DND-41 (cell line): ENCODE measurements at regions not wholly inside any gene's neighbourhood (a gene's known extent, or its start where the extent isn't known, plus 50 kb on each side); places are given as distances from the start of the nearest gene placed in this dataset.

Experiments
- ATAC-seq: fragments of 200-7000 bp; cut with Tn5 transposase; 3 replicates; pipeline ENCODE4 v1.9.1; 2021; ENCODE audit warnings: low read depth; ENCODE audit not compliant: insufficient read depth
- DNase-seq: peaks from one replicate; pipeline ENCODE4 v3.0.0-alpha.2; 2020
- H2AFZ ChIP-seq: 2 replicates; pipeline ENCODE4 v1.6.0; 2012; ENCODE audit warnings: low read depth, low read length
- H3K27ac ChIP-seq: 2 replicates; pipeline ENCODE4 v1.5.1; 2012; ENCODE audit warnings: low read length, inconsistent platforms
- H3K27me3 ChIP-seq: fragments of 200-600 bp; sonication (generic); 2 replicates; pipeline ENCODE4 v1.6.0; 2012; ENCODE audit warnings: low read length, mild to moderate bottlenecking, inconsistent platforms; ENCODE audit not compliant: insufficient read depth, poor library complexity
- H3K36me3 ChIP-seq: 2 replicates; pipeline ENCODE4 v1.5.1; 2012; ENCODE audit warnings: low read length, inconsistent platforms; ENCODE audit not compliant: insufficient read depth
- H3K4me1 ChIP-seq: 2 replicates; pipeline ENCODE4 v1.5.1; 2012; ENCODE audit warnings: mild to moderate bottlenecking, low read length; ENCODE audit not compliant: insufficient read depth
- H3K4me2 ChIP-seq: 2 replicates; pipeline ENCODE4 v1.6.0; 2012; ENCODE audit warnings: mild to moderate bottlenecking, moderate library complexity, low read length, inconsistent platforms; ENCODE audit not compliant: insufficient read depth
- H3K4me3 ChIP-seq, 2 experiments: fragments of 200-600 bp in 1 of 2; shearing (Covaris generic) in 1 of 2; 2 replicates each; pipeline ENCODE4 v1.5.1; 2012 to 2016; ENCODE audit warnings: inconsistent platforms in 2 of 2, low read length in 2 of 2, mild to moderate bottlenecking in 2 of 2, low read depth in 1 of 2, moderate library complexity in 1 of 2
- H3K79me2 ChIP-seq: 2 replicates; pipeline ENCODE4 v1.6.0; 2012; ENCODE audit warnings: low read length, inconsistent platforms; ENCODE audit not compliant: insufficient read depth
- H3K9ac ChIP-seq: 2 replicates; pipeline ENCODE4 v1.6.0; 2012; ENCODE audit warnings: low read depth, mild to moderate bottlenecking, inconsistent platforms, low read length, moderate library complexity
- H3K9me3 ChIP-seq: 2 replicates; pipeline ENCODE4 v1.5.1; 2012; ENCODE audit warnings: low read length, moderate library complexity, mild to moderate bottlenecking, inconsistent platforms; ENCODE audit not compliant: insufficient read depth, severe bottlenecking
- H4K20me1 ChIP-seq: 2 replicates; pipeline ENCODE4 v1.6.0; 2012; ENCODE audit warnings: low read length; ENCODE audit not compliant: insufficient read depth
- EZH2 ChIP-seq: IDR thresholded peaks from 3 replicates; pipeline ENCODE4 v1.6.1; 2012; ENCODE audit warnings: borderline replicate concordance, low read depth, mild to moderate bottlenecking, moderate library complexity, low read length, inconsistent platforms; ENCODE audit not compliant: severe bottlenecking
- TF ChIP-seq, protein P1 (sequence below): IDR thresholded peaks from 2 replicates; pipeline ENCODE4 v1.5.1; 2012; ENCODE audit warnings: borderline replicate concordance, low read length, moderate library complexity, mild to moderate bottlenecking; ENCODE audit not compliant: poor library complexity, severe bottlenecking; ENCODE audit errors: extremely low read depth

DNA sequence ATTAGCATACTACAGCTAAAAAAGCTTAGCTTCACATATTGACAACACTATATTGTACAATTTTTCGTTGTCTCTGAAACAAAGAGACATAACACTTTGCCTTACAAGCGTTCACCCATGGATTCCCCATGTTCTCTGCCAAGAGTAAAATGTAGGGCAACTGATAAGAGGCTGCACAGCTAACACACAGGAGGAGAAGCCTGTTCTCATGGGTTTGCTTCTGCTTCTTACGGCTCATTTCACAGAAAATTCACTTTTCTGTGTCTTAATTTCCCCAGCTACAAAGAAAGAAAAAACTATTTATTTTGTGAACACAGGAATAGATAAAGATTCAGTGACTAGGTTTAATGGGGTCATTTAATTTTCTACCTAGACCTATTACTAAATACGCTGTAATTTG is 182.8 kb upstream of the DLGAP1 start:
- H3K4me2 ChIP-seq, result no peak overlapping the region
- H3K27me3 ChIP-seq, result no peaks in the 10 kb centered on the region
- H3K4me3 ChIP-seq, result no peak overlapping the region
- no peak for ATAC-seq
- H3K27ac ChIP-seq, result no peak overlapping the region
- H4K20me1 ChIP-seq, result no peaks in the 10 kb centered on the region
- H3K79me2 ChIP-seq, result no peaks in the 10 kb centered on the region
- H3K9ac ChIP-seq, result no peak overlapping the region
- TF ChIP-seq, protein P1, sequence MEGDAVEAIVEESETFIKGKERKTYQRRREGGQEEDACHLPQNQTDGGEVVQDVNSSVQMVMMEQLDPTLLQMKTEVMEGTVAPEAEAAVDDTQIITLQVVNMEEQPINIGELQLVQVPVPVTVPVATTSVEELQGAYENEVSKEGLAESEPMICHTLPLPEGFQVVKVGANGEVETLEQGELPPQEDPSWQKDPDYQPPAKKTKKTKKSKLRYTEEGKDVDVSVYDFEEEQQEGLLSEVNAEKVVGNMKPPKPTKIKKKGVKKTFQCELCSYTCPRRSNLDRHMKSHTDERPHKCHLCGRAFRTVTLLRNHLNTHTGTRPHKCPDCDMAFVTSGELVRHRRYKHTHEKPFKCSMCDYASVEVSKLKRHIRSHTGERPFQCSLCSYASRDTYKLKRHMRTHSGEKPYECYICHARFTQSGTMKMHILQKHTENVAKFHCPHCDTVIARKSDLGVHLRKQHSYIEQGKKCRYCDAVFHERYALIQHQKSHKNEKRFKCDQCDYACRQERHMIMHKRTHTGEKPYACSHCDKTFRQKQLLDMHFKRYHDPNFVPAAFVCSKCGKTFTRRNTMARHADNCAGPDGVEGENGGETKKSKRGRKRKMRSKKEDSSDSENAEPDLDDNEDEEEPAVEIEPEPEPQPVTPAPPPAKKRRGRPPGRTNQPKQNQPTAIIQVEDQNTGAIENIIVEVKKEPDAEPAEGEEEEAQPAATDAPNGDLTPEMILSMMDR, result no peak
- no peak for TF ChIP-seq EZH2
- no peaks in the 10 kb centered on the region for H3K4me1 ChIP-seq
- no peaks in the 10 kb centered on the region for H3K36me3 ChIP-seq
- no peak for DNase-seq
- no peaks in the 10 kb centered on the region for H3K9me3 ChIP-seq
- H2AFZ ChIP-seq, result no peak overlapping the region

DNA sequence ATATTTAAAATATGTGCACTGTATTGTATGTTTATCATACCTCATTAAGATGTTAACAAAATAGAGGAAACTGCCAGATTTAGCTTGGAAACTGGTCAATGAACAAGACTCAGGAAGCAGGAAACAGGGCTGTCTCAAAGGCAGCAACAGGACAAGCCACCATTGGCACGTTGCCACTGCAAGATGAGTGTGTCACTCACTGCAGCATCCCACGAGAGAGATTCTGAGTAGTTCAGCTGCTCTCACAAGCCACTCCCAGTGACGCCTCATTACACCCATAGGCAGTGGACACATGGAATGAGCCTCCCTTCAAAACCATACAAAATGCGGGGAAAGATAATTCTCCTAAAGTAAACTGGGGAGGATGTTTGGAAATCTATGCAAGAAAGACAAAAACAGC is 181.9 kb upstream of the DLGAP1 start:
- ATAC-seq, result no peak
- H4K20me1 ChIP-seq, result no peaks in the 10 kb centered on the region
- no peak for DNase-seq
- H3K27me3 ChIP-seq, result no peaks in the 10 kb centered on the region
- no peaks in the 10 kb centered on the region for H3K79me2 ChIP-seq
- no peak for TF ChIP-seq EZH2
- TF ChIP-seq, protein P1, result no peak
- H3K4me3 ChIP-seq, result no peak overlapping the region
- H3K9ac ChIP-seq, result no peak overlapping the region
- no peak overlapping the region for H3K4me2 ChIP-seq
- no peaks in the 10 kb centered on the region for H3K36me3 ChIP-seq
- H3K9me3 ChIP-seq, result no peaks in the 10 kb centered on the region
- no peaks in the 10 kb centered on the region for H3K4me1 ChIP-seq
- no peak overlapping the region for H2AFZ ChIP-seq
- H3K27ac ChIP-seq, result no peak overlapping the region

DNA sequence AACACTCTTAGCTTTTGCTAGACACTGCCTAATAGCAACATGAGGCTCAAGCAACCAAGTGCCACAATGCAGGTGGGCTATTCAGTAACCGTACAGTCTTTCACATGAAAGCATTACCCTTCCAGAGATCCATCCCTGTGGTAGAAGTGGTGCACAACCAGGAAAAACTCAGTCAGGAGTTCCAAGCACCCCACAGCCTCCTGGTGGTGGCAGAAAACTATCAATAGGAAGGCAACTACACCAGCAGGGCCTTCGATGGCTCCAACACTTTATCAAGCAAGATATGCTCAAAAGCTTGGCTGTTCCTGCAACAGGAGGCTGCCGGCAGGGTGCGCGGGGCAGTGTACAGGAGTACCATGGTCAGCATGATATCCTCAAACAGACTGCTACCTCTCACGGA is 176.1 kb upstream of the DLGAP1 start:
- Histone ChIP-seq H3K4me3 (no peak overlapping the region), H2AFZ (no peak overlapping the region), H3K79me2 (no peaks in the 10 kb centered on the region), H3K9ac (no peak overlapping the region), H3K27ac (no peak overlapping the region), H3K4me1 (no peaks in the 10 kb centered on the region), H3K4me2 (no peak overlapping the region), H3K9me3 (no peaks in the 10 kb centered on the region), H4K20me1 (no peaks in the 10 kb centered on the region), H3K27me3 (no peaks in the 10 kb centered on the region), H3K36me3 (no peaks in the 10 kb centered on the region)
- ATAC-seq (no peak), DNase-seq (no peak)
- TF ChIP-seq, protein P1, result no peak
- no peak for TF ChIP-seq EZH2

DNA sequence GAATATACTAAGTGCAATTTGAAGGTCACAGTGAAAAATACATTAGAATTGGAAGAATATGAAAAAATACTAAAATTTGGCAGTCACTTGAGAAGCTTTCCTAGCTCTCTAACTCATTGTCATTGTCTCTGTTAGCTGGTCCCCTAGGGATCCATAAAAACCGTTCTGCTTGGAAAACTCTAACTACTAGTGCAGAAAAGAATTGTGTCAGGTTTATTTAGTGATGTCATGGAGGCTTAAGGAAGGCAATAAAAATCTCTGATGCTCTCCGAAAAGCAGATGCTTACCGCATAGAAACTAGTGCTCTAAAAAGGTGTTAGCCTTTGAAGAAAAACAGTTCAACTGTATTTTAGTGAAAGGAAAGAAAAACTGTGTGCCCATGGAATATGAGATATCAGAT is 150.1 kb upstream of the DLGAP1 start:
- Histone ChIP-seq H2AFZ (no peak overlapping the region), H3K4me1 (no peaks in the 10 kb centered on the region), H3K27ac (no peak overlapping the region), H3K9me3 (no peaks in the 10 kb centered on the region), H4K20me1 (no peaks in the 10 kb centered on the region), H3K79me2 (no peaks in the 10 kb centered on the region), H3K4me2 (no peak overlapping the region), H3K27me3 (no peaks in the 10 kb centered on the region), H3K4me3 (no peak overlapping the region), H3K9ac (no peak overlapping the region), H3K36me3 (no peaks in the 10 kb centered on the region)
- no peak for DNase-seq
- no peak for ATAC-seq
- no peak for TF ChIP-seq EZH2
- TF ChIP-seq, protein P1, result no peak
